IPS-18c (cell line): ENCODE measurements at regions not wholly inside any gene's neighbourhood (a gene's known extent, or its start where the extent isn't known, plus 50 kb on each side); places are given as distances from the start of the nearest gene placed in this dataset.

Experiments
- H3K4me3 ChIP-seq: 2 replicates; pipeline ENCODE4 v1.7.0; 2013; ENCODE audit warnings: low read depth, mild to moderate bottlenecking, low read length, moderate library complexity; ENCODE audit not compliant: insufficient read depth
- H3K9me3 ChIP-seq: one replicate; pipeline ENCODE4 v1.6.1; 2013; ENCODE audit warnings: mild to moderate bottlenecking, low read length, moderate library complexity; ENCODE audit not compliant: control insufficient read depth, insufficient read depth

DNA sequence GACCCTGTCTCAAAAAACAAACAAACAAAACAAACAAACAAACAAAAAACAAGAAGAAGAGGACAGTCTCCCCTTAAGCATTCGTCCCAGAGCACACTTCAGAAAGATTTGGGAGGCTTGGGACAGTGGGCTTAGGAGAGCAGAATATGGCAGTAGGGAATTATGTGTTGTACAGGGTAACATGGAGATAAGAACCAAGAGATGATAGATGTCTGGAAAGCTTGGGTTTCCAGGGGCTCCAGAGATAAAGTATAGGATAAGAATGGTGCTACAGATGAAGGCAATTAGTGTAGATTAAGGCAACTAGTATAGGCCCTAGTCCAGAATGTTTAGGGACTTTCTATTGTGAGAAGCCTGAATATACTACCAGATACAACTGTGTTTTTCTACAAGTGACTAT lies 934.9 kb upstream of the AUTS2 start:
- Histone ChIP-seq H3K9me3 (peaks cover 18% of the 10 kb centered on the region), H3K4me3 (no peak overlapping the region)

DNA sequence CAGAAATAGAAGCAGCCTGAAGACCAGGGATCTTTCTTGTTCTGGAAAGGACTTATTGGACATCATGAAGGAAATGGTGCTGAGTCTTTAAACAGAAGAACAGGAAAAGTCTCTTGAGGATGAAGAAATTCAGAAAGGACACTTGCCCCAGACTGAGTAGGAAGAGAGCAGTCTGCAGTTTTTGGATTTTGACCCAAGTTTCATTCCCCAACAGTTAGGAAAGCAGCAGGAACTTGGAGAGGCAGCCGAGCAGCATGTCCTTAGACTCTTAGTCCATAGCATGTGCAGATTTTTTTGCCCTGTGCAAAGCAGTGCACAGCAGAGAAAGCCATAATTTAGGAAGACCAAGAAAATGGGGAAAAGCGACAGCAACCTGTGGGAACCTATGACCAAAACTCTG lies 927.2 kb upstream of the AUTS2 start:
- H3K4me3 ChIP-seq: no peak overlapping the region
- H3K9me3 ChIP-seq: peaks cover 18% of the 10 kb centered on the region

DNA sequence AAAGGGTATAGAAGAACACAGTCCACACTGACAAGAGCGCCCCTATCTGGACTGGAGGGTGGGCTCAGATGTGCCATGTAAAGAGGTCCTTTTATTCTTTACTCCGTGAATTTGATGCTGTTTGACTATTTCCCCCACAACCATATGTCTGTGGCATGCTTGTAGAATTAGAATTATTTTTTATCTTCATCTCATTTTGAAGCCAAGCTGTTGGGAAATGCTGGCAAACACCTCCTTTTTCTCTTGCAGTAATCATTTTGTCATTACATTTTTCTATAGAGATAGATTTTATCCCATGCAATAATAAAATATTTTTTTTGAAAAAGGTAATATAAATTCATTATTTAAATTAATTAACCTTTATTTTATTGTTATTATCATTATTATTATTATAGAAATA lies 926.6 kb upstream of the AUTS2 start:
- no peak overlapping the region for H3K4me3 ChIP-seq
- peaks cover 15% of the 10 kb centered on the region for H3K9me3 ChIP-seq

DNA sequence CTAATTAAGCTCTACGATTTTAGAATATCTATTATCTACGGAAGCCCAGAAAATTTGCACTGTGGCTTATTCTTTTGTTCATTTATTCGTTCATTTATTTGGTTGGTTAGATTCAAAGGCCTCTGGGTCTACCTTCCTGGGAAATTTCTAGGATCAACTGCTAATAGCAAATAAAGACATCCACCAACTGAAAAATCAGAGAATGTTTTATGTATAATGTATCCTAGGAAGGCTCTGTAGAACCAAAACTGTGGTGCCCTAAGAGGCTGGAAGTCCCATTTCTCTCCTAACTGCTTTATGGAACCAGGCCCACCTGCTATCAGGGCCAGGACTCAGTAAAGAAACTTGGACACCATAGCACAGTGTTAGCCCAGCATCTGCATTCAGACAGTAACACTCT lies 923.4 kb upstream of the AUTS2 start:
- peaks cover 19% of the 10 kb centered on the region for H3K9me3 ChIP-seq
- H3K4me3 ChIP-seq: no peak overlapping the region

DNA sequence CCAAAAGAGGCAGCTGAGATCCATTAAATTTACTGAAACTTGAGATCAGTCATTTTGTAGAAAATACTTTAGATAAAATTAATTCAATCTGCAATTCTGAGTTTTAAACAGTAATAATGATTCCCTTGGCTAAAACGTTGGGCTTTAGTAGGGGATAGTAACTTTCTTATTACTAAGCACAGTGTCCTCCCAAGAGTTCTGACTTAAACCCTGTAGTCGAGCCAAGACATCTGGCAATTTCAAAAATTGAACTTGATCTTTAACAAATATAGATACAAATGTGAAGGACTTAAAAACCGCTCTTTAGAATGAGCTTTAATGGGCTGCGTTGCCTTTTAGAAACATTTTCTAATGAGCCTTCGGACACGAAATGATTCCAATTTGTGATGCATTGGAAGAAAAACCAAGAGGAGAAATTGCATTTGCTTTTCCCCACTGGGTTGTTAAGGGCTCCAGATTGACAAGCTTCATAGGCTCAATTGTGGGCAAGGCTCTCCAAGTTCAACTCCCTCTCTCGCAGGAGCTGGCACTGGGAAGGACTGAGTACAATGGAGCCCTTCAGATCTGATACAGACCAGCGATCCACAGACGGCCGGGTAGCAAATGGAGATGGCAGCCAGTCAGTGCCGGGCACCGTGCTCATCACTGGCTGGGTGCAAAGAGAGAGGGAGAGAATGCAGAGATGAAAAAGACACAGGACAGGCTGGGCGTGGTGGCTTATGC lies 921.3 kb upstream of the AUTS2 start:
- Histone ChIP-seq H3K9me3 (peaks cover 17% of the 10 kb centered on the region), H3K4me3 (no peak overlapping the region)

DNA sequence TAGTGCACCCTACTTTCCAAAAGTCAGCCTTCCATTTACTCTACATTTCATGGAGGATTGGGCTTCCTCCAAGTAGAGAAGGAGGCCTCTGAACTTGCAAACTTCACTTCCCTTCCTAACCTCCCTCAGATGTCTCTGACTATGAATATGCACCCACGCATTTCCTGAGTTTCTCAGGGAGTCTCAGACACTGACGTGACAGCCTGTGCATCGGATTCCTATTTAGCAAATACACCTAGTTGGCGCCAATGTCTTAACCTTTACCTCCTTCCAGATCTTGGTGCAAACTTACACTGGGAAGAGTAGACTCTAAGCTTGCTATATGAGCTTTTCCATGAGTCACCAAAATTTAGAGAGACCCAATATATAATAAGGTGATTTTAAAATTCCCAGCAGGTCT lies 920.1 kb upstream of the AUTS2 start:
- peaks cover 14% of the 10 kb centered on the region for H3K9me3 ChIP-seq
- H3K4me3 ChIP-seq: no peak overlapping the region

DNA sequence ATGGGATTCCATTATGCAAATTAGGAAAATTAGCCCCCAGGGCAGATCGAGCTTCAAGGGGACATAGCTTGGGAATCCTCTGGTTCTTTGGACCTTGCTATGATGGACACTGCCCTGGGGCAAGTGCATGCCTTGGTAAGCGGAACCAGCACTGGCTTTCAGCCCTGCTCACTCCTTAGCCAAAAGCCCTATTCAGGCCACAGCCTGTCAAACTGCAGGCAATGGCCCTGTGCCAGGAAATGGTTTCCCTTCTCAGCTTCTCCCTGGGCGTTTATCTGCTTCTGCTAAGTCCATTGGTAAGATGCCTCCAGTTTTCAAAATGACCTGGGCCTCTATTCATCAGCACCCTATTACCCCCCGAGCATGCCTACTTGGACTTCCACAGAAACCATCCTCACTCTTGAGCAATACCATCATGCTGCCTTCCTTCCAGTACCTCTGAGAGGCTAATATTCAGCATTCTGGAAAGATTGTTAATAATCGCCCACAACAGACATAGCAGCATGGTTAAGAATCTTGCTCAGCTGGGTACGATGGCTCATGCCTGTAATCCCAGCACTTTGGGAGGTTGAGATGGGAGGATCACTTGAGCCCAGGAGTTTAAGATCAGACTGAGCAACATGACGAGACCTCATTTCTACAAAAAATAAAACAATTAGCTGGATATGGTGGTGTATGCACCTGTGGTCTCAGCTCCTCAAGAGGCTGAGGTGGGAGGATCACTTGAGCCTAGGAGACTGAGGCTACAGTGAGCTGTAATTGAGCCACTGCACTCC lies 918.6 kb upstream of the AUTS2 start:
- Histone ChIP-seq H3K9me3 (peaks cover 17% of the 10 kb centered on the region), H3K4me3 (no peak overlapping the region)

DNA sequence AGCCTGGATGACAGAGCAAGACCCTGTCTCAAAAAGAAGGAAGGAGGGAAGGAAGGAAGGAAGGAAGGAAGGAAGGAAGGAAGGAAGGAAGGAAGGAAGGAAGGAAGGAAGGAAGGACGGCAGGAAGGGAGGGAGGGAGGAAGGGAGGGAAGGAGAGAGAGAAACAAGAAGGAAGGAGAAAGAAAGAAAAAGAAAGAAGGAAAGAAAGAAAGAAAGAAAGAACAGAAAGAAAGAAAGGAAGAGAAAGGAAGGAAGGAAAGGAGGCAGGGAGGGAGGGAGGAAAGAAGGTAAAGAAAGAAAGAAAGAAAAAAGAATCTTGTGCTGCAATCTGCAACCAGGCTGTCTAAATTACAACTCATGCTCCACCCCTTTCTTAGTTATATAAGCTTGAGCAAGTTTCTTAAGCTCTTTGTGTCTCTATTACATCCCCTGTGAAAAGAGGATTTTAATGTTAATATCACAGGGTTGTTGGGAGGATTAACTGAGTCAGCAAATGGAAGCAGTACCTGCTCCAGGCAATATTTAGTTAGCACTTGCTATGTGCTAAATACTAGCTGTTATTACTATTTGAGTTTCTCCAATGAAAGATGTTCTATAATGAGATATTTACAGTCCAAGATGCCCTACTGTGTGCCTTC lies 917.9 kb upstream of the AUTS2 start:
- peaks cover 17% of the 10 kb centered on the region for H3K9me3 ChIP-seq
- H3K4me3 ChIP-seq: no peak overlapping the region

DNA sequence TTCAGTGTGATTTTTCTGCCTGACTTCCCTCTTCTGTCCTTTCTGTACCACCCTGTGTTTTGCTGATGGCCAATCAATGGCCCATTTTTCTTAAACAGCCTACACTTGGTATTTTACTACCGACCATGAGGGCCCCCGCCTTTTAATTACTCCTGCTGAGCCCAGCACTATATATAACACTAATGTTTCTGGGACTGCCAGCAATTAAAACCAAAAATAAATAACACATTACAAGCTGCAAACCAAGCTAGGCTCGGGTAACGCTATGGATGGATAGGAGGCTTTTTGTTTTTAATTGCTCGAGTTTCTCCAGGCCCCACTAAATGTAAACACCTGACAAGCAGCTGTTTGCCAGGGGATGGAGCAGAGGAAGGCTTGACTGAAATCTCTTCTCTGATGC lies 915.4 kb upstream of the AUTS2 start:
- no peak overlapping the region for H3K4me3 ChIP-seq
- H3K9me3 ChIP-seq: peaks cover 19% of the 10 kb centered on the region

DNA sequence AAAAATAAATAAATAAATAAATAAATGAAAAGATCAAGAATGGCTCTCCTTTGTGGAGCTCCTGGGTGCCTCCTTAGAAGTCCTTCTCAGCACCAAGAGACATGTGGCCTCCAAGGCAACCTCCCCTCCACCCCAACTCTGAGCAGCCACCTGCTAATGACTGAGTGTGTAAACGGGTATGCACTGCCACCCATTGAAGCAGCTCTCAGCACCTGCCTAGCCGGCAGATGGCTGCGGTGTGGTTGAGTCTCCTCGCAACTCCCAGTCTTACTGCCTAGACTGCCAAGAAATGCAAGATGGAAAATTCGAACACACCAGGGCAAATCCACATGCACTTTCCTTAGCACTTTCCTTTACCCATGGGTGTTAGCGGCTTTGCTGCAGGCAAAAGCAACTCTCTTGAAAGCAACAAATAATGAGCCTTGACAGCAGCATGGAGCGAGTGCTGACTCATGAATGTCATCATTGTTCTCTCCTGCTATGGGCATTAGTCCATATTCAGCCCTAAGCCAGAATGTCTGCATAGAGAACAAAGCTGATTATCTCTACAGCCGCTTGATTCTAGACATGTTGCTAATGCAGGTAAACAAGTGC lies 913.9 kb upstream of the AUTS2 start:
- H3K9me3 ChIP-seq: peaks cover 22% of the 10 kb centered on the region
- no peak overlapping the region for H3K4me3 ChIP-seq

DNA sequence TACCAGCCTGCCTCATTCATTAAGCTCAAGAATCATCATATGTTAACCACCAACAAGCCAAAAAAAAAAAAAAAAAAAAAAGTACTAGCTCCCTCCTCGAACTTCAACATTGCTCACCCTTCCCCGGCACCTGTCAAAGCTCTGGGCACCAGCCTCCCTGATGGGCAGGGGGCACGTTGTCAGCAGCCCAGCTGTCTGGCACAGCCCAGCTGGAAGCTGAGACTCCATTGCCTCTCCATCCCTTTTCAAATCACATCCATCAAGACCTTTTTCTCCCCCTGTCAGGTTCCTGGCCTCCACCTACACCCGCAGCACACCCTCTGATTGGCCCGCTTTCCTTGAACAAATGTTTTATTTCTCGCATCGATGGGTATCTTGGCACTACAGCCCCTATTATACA lies 913.3 kb upstream of the AUTS2 start:
- H3K9me3 ChIP-seq: peaks cover 22% of the 10 kb centered on the region
- H3K4me3 ChIP-seq: no peak overlapping the region

DNA sequence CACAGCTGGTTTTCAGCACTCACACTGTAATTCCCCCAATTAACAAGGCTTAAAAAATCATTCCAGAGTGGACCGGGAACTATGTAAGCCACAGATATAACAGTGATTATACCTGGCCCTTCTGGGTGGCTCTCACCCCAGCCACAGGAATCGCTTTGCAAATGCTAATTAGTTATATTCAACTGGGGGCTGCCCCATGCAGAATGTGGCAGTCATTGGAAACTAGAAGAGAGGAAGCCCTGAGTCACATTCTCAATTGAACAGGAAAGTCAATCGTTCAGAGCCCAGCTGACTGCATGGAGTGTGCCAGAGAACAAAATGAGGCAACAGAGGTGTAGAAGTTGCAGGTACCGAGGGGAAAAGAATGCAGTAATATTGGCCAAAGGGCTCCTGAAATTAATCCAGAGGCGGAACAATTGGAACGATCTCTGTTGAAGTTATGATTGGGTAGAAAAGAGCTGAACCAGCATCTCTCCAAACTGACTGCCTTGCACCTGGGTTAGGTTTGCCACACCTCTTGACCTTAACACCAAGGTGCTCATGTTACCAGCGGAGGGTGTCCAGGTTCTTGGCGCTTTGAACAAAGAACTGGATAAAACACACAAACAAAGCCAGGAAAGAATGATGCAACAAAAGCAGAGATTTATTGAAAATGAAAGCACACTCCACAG lies 909.7 kb upstream of the AUTS2 start:
- Histone ChIP-seq H3K4me3 (no peak overlapping the region), H3K9me3 (peaks cover 28% of the 10 kb centered on the region)

DNA sequence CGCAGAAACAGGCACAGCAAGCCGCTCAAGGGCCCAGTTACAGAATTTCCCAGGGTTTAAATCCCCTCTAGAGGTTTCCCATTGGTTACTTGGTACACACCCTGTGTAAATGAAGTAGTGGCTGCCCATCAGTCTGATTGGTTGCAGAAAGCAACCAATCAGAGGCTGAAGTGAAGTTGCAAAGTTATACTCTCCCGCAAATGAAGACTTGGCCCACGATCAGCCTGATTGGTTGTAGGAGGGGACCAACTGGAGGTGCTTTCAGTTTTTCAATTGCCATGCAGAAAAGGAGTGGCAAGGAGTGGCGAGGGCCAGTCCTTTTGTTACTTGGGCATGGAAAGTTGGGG lies 909.2 kb upstream of the AUTS2 start:
- H3K4me3 ChIP-seq: no peak overlapping the region
- H3K9me3 ChIP-seq: peaks cover 25% of the 10 kb centered on the region

DNA sequence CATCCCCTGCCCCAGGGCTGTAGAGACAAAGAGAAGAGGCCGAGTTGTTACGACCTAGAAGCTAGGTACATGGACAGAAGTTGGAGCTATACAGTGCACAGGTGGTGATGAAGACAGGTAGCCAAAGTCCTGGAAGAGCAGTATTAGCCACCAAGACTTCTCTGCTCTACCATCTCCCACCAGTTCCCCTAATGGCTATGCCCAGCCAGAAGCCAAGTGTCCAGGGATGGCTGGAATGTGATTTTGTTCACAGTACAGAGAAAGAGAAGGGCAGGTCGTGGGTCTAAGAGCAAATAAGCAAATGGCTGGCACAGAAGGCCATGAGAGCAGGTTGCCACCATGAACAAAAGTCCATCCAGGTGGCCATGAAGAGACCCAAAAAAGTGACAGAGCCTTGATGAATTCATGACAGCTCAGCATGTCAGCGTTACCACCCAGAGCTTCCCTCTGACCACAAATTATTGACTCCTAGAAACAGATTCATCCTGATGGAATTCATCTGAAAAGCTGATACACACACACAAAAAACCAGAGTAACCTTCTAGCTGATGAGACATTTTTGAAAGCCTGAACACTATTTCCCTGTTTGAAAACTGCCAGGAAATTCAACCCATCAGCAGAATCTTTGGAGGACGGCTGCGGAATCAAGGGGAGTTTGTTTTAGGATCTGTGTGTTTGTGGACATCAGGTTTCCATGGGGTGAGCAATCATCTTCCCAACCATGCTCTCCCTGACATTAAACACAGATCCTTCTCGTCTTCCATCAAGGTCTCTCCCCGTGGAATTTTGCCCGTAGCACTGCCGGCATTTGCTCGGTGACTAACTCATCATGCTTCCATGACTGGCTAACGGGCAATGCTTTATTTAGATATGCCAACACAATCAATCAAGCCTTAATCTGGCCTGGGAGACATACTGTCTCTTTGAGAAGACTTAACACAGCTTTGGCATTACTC lies 906.7 kb upstream of the AUTS2 start:
- Histone ChIP-seq H3K9me3 (peaks cover 22% of the 10 kb centered on the region), H3K4me3 (no peak overlapping the region)

DNA sequence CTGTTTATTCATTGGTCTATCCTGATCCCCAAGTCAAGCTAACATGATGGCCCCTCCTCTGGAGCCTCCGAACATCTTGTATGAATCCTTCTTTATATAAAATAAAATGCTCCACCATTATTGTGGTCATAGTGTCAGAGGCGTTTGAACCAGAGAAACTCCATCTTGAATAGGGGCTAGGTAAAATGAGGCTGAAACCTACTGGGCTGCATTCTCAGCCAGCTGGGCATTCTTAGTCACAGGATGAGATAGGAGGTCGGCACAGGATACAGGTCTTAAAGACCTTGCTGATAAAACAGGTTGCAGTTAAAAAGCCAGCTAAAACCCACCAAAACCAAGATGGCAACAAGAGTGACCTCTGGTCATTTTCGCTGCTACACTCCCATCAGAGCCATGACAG lies 905.8 kb upstream of the AUTS2 start:
- H3K9me3 ChIP-seq: peaks cover 24% of the 10 kb centered on the region
- H3K4me3 ChIP-seq: no peak overlapping the region

DNA sequence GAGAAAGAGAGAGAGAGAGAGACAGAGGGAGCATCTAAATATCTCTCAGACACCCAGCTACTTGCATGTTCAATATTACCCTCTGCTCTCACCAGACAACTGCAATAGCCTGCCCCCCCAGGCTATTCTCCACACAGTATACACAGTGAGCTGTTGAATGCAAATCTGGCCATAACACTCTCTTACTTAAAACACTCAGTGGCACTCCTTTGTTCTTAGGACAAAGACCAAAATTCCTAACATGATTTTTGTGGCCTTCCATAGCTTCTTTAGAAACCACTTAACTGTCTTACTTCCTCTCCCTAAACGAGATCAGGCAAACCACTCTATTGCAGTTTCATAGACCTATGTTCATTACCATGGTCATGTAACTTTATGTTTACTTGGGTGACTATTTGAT lies 903.6 kb upstream of the AUTS2 start:
- H3K4me3 ChIP-seq: no peak overlapping the region
- H3K9me3 ChIP-seq: peaks cover 29% of the 10 kb centered on the region
